ENCODE measurements at regions not wholly inside any gene's neighbourhood (a gene's known extent, or its start where the extent isn't known, plus 50 kb on each side); places are given as distances from the start of the nearest gene placed in this dataset.

GRCh38 chr2:4354678-4355077 lies 651.3 kb downstream of the DCDC2C start:
- TF ChIP-seq CTCF (IDR thresholded peaks at IDR 0.05) (peak in 1 of 3 donors; percentile 37), POLR2A (IDR thresholded peaks at IDR 0.05) (no peak), POLR2AphosphoS5 (IDR thresholded peaks at IDR 0.05) (no peak)

All from breast epithelium (tissue), 3 donors.